Pancreas (tissue), 10 donors: ENCODE measurements at regions not wholly inside any gene's neighbourhood (a gene's known extent, or its start where the extent isn't known, plus 50 kb on each side); places are given as distances from the start of the nearest gene placed in this dataset.

Experiments used
- ATAC-seq, 4 donors: fragments of 200-7000 bp; cut with Tn5 transposase; one replicate each; pipeline versions ENCODE4 v1.8.0 to v1.9.1; 2020; ENCODE audit warnings: mild to moderate bottlenecking in 4 of 4, moderate library complexity in 4 of 4
- DNase-seq, 6 donors: peaks; one replicate each; pipeline ENCODE4 v3.0.0-alpha.2; 2020
- FAIRE-seq: peaks from 2 replicates; lab custom pipeline; 2012; peaks lifted over from hg19 to GRCh38; lab: Jason Lieb, UNC
- H3K27ac ChIP-seq, 4 donors: fragments of 200-600 bp; sonication (generic); 1 replicate in 3 of 4; 2 replicates in 1 of 4; pipeline versions ENCODE4 v1.5.0 to v1.8.0; 2020
- H3K27me3 ChIP-seq, 4 donors: fragments of 200-600 bp; one replicate each; pipeline ENCODE4 v1.8.0; 2021
- H3K36me3 ChIP-seq, 3 donors: fragments of 200-600 bp; sonication (generic) in 1 of 3; one replicate each; pipeline versions ENCODE4 v1.5.0 to v1.8.0; 2020 to 2021
- H3K4me1 ChIP-seq, 3 donors: fragments of 200-600 bp; one replicate each; pipeline ENCODE4 v1.8.0; 2021
- H3K4me3 ChIP-seq, 4 donors: fragments of 200-600 bp; sonication (generic) in 2 of 4; one replicate each; pipeline versions ENCODE4 v1.5.0 to v1.8.0; 2020 to 2021
- H3K9me3 ChIP-seq, 4 donors: fragments of 200-600 bp; one replicate each; pipeline ENCODE4 v1.8.0; 2021
- WGBS, 2 donors: extraction: QIAGEN DNeasy Blood & Tissue Kit; methylation state at CpG; one replicate each; pipeline ENCODE4 v1.1.7; 2013; 5-methylcytosine and 5-hydroxymethylcytosine counted together
- intact Hi-C, 3 donors: fragments of 100-400 bp; cut with DNase I; formaldehyde crosslinking; loops; one replicate each; pipeline versions ENCODE4 v1.11.1 to v1.14.2; 2022
- TF ChIP-seq, protein P1 (sequence below), 4 donors: fragments of 200-600 bp; sonication (generic) in 3 of 4; IDR thresholded peaks; one replicate each; pipeline versions ENCODE4 v1.5.0 to v1.8.0; 2021; ENCODE audit warnings: antibody characterized with exemption in 4 of 4
- donor health status: healthy with polysubstance abuse.
- donor health status: DM: no; HTN: no; CAD: no; lungs with moderate emphysema.
- donor health status: DM: no; HTN: no; CAD: no.
- donor health status: control.
- donor health status: control.
- donor health status: Bipolar disorder and iron deficiency.
- donor health status: DM: yes; HTN: yes; CAD: no.
- donor health status: DM: no; HTN: no; CAD: no.
- donor health status: DM: no; HTN: no; CAD: no.
- donor health status: DM: yes; HTN: yes; CAD: no.

DNA sequence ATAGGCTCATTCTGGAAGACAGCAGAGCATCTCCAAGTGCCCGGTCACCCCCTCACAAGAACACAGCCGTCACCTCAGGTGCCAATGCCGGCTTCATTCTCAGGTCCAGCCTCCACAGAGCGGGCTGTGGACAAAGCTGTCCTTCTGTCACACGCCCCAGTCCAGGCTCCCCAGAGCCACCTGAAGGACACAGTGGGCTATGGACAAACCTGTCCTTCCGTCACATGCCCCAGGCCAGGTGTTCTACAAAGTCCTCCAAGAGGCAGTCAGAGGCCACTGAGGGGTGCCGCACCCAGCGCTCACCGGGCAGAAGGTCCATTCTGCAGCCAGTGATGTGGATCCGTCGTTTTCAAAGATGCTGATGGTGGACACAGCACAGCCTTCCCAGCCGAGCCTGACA is 173.2 kb upstream of the PPP2R2D start:
- Histone ChIP-seq H3K9me3 (no peaks in the 10 kb centered on the region), H3K27me3 (no peaks in the 10 kb centered on the region), H3K27ac (no peak overlapping the region), H3K4me1 (no peaks in the 10 kb centered on the region), H3K36me3 (no peaks in the 10 kb centered on the region), H3K4me3 (no peak overlapping the region)
- FAIRE-seq (no peak), ATAC-seq (no peak), DNase-seq (peak in 1 of 6 donors; percentile 27)
- TF ChIP-seq, protein P1, sequence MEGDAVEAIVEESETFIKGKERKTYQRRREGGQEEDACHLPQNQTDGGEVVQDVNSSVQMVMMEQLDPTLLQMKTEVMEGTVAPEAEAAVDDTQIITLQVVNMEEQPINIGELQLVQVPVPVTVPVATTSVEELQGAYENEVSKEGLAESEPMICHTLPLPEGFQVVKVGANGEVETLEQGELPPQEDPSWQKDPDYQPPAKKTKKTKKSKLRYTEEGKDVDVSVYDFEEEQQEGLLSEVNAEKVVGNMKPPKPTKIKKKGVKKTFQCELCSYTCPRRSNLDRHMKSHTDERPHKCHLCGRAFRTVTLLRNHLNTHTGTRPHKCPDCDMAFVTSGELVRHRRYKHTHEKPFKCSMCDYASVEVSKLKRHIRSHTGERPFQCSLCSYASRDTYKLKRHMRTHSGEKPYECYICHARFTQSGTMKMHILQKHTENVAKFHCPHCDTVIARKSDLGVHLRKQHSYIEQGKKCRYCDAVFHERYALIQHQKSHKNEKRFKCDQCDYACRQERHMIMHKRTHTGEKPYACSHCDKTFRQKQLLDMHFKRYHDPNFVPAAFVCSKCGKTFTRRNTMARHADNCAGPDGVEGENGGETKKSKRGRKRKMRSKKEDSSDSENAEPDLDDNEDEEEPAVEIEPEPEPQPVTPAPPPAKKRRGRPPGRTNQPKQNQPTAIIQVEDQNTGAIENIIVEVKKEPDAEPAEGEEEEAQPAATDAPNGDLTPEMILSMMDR (IDR thresholded peaks at IDR 0.05), result no peak
- intact Hi-C loops, result no loop called here
- 73 to 84% methylated on average over 12 of the region's 12 CpGs for WGBS, 2 donors

DNA sequence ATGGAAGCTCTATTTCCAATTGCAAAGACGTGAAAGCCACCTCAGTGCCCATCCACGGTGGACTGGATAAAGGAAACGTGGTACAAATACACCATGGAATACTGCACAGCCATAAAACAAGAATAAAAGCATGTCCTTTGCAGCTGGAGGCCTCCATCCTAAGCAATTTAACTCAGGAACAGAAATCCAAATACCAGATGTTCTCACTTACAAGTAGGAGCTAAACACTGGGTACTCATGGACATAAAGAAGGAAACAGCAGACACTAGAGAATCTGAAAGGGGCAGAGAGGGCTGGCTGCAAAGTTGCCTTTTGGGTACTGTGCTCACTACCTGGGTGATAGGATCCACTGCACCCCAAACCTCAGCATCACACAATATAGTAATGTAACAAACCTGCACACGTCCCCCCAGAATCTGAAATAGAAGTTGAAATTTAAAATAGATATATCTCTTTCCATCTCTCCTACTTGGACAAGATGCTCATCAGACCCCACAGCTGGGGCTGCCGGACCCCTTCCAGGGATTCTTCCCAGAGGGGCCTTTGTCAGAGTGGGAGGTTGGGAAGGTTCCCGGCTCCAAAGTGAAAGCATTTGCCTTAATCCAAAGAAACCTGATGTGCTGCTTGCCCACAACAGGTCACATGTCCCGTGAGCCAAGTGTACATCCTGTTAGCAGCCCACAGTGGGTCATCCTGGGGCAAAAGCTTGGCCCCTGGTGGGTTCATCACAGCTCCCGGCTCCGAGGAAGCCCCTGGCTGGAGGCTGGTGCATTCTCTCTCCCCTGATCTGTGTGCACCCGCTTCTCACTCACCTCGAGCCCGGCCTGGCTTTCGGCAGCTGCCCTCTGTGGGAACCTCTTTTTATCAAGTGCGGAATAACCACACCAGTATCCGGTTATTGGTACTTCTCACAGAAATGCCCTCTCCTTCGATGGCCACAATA is 172.3 kb upstream of the PPP2R2D start:
- no peaks in the 10 kb centered on the region for H3K27me3 ChIP-seq
- 57 to 62% methylated on average over 16 of the region's 16 CpGs for WGBS, 2 donors
- peak in 1 of 6 donors; percentile 25 for DNase-seq
- intact Hi-C loops, result no loop called here
- H3K27ac ChIP-seq, result no peak overlapping the region
- H3K9me3 ChIP-seq, result no peaks in the 10 kb centered on the region
- no peaks in the 10 kb centered on the region for H3K4me1 ChIP-seq
- FAIRE-seq, result no peak
- ATAC-seq, result no peak
- no peaks in the 10 kb centered on the region for H3K36me3 ChIP-seq
- H3K4me3 ChIP-seq, result no peak overlapping the region
- TF ChIP-seq, protein P1 (IDR thresholded peaks at IDR 0.05), result no peak

DNA sequence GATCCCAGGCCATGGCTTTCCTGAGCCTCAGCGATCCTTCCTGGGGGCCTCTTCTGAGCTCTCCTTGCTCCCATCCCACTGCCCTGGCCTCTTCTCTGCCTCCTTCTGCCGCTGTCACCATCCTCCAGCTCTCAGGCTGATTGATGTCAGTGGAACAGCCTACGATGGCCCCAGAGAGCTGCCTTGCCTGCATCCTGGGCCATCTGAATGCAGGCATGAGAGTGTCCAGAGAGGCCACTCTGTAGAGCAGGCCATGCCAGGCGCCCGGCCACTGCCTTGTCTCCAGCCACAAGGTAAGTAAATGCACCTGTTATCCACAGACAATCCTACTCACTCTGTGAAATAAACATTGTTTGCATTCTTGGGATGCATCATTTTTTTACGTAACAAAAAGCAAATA is 171.4 kb upstream of the PPP2R2D start:
- no peak for FAIRE-seq
- intact Hi-C loops, result no loop called here
- TF ChIP-seq, protein P1 (IDR thresholded peaks at IDR 0.05), result no peak
- 57 to 61% methylated on average over 6 of the region's 6 CpGs for WGBS, 2 donors
- Histone ChIP-seq H3K27ac (no peak overlapping the region), H3K36me3 (no peaks in the 10 kb centered on the region), H3K4me1 (no peaks in the 10 kb centered on the region), H3K9me3 (no peaks in the 10 kb centered on the region), H3K4me3 (no peak overlapping the region), H3K27me3 (no peaks in the 10 kb centered on the region)
- ATAC-seq, result no peak
- DNase-seq, result no peak

DNA sequence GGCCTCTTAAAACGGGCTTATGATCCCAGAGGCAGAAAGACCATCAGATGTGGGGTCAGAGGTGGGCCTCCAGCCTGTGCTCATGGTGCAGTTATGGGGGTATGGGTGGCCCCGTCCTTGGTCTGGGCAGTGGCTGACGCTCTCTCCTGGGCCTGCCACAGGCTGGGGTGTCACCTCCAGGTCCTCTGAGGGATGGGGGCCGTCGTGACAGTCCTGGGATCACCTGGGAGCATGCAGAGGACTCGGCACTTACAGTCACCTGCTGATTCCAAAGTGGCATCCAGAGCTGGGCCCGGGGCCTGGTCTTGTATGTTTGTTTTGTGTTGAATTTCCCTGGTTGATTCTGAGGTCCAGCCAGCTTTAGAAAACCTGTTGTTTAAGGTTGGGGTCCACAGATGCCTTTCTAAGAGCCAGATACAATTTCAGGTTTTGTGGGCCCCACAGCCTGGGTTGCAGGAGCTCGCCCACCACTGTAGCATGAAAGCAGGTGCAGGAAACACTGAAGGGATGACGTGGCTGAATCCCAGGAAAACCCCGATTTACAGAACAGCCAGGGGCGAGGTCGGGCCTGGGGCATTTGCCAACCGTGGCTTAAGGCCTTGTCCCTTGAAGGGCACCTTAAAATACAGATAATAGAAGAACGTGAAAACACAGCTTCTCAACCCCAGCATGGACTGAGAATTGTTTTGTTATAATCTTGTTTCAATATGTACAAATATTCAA is 170.7 kb upstream of the PPP2R2D start:
- 57 to 65% methylated on average over 14 of the region's 14 CpGs for WGBS, 2 donors
- no peak for FAIRE-seq

More for the DNA sequence above, 170.7 kb upstream of the PPP2R2D start:
- TF ChIP-seq, protein P1 (IDR thresholded peaks at IDR 0.05), result no peak
- Histone ChIP-seq H3K9me3 (no peaks in the 10 kb centered on the region), H3K4me1 (no peaks in the 10 kb centered on the region), H3K27ac (no peak overlapping the region), H3K36me3 (no peaks in the 10 kb centered on the region), H3K4me3 (no peak overlapping the region), H3K27me3 (no peaks in the 10 kb centered on the region)
- ATAC-seq (no peak), DNase-seq (no peak)
- intact Hi-C loops, result no loop called here
